Vagina (tissue), 2 donors: ENCODE measurements at regions not wholly inside any gene's neighbourhood (a gene's known extent, or its start where the extent isn't known, plus 50 kb on each side); places are given as distances from the start of the nearest gene placed in this dataset.

Experiments
- CTCF ChIP-seq, 3 experiments: fragments of 450-650 bp in 2 of 3; fragments of 200-600 bp in 1 of 3; sonication (generic) in 1 of 3; IDR thresholded peaks; one replicate each; pipeline ENCODE4 v1.5.1; 2017 to 2019; ENCODE audit warnings: antibody characterized with exemption in 3 of 3, mild to moderate bottlenecking in 2 of 3, moderate library complexity in 2 of 3
- POLR2A ChIP-seq, 2 donors: fragments of 450-650 bp; IDR thresholded peaks; one replicate each; pipeline ENCODE4 v1.6.1; 2017; ENCODE audit warnings: antibody characterized with exemption in 2 of 2, mild to moderate bottlenecking in 2 of 2, moderate library complexity in 2 of 2
- POLR2AphosphoS5 ChIP-seq, 2 donors: sonication (generic); formaldehyde crosslinking; IDR thresholded peaks; one replicate each; pipeline ENCODE4 v1.9.0; 2017; ENCODE audit warnings: antibody characterized with exemption in 2 of 2, mild to moderate bottlenecking in 2 of 2, low read depth in 1 of 2; ENCODE audit not compliant: insufficient read depth in 1 of 2

DNA sequence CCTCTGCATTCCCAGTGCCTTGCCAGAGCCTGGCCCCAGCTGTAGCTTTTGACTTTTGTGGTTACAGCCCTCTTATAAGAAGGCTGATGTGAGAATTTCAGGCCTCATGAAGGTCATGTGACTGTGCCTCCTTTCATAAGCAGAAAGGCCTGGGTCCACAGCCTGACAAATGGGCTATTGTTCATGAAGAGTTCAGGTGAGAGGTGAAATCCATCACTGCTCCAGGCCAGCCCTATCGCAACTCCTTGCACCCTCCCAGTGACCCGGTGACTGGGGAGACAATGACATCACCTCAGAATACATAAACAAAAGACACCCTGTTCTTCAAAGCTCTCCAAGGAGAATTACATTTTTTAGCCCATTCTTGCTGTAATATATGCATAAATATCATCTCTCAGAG is 321.5 kb downstream of the PCNX1 start:
- TF ChIP-seq CTCF (IDR thresholded peaks at IDR 0.05) (no peak), POLR2AphosphoS5 (IDR thresholded peaks at IDR 0.05; ENCODE audit: insufficient read depth in 1 of 2, low read depth in 1 of 2) (no peak), POLR2A (IDR thresholded peaks at IDR 0.05) (no peak)
